GM18519 (cell line): ENCODE measurements at regions not wholly inside any gene's neighbourhood (a gene's known extent, or its start where the extent isn't known, plus 50 kb on each side); places are given as distances from the start of the nearest gene placed in this dataset.
"Not testable (repeated sequence)": the region's sequence is repeated elsewhere in the genome, so short reads cannot be mapped to it uniquely, and the experiment has no call there.

Experiments
- ATAC-seq: cut with Tn5 transposase; IDR thresholded peaks from one replicate; pipeline ENCODE4 v1.9.1; 2021; ENCODE audit warnings: mild to moderate bottlenecking, moderate library complexity; ENCODE audit not compliant: unreplicated experiment, low FRiP score

DNA sequence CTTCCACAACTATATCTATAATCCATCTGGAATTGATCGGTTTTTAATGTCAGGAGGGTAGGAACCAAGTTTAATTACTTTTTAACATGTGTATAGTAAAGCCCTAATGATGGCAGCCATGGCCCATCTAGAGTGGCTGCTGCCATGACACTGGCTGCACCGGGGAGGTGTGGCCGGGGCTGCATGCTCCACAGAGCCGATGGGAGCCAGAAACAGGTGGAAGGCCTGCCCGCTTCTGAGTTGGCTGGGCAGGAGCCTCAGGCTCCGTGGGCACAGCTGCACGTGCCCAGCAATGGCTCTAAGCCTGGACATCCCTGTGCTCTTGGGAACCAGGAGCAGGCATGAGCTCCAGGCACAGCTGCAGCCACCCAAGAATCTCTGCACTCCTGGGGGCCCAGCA is 73.0 kb downstream of the GBP6 start:
- no peak for ATAC-seq

DNA sequence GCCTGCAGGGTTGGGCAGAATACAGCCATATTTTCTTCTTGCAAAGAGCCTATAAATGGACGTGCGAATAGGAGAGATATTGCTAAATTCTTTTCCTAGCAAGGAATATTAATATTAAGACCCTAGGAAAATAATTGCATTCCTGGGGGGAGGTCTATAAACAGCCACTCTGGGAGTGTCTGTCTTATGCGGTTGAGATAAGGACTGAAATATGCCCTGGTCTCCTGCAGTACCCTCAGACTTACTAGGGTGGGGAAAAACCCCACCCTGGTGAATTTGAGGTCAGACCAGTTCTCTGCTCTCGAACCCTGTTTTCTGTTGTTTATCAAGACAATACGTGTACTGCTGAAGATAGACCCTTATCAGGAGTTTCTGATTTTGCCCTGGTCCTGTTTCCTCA is 74.4 kb downstream of the GBP6 start:
- ATAC-seq, result not testable (repeated sequence)

DNA sequence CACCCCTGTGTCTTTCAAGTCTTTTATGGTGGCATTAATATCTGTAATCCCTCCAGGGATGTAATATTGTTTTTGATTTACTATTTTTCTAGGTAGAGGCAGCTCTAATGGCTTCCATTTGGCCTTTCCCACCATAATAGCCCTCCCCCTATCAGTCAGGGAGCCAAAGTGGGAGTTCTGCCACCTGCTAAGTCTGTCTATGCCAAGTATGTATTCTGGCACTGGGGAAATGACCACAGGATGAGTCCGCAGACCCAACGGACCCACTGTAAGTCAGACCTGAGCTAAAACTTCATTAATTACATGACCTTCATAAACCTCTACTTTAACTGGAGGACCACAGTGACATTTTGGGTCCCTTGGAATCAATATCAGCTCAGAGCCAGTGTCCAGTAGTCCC is 77.1 kb downstream of the GBP6 start:
- ATAC-seq, result no peak

DNA sequence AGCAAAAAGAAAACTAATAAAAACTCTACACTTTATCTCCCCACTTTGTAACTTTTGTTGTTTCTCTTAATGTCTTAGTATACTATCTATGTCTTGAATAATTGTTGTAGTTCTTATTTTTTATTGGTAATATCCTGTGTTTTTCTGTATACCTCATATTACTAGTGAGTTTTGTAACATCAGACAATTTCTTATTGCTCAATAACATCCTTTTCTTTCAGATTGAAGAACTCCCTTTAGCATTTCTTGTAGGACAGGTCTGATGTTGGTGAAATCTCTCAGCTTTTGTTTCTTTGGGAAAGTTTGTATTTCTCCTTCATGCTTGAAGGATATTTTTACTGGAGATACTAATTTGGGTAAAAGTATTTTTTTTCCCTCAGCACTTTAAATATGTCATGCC is 79.8 kb upstream of the LRRC8B start:
- no peak for ATAC-seq

DNA sequence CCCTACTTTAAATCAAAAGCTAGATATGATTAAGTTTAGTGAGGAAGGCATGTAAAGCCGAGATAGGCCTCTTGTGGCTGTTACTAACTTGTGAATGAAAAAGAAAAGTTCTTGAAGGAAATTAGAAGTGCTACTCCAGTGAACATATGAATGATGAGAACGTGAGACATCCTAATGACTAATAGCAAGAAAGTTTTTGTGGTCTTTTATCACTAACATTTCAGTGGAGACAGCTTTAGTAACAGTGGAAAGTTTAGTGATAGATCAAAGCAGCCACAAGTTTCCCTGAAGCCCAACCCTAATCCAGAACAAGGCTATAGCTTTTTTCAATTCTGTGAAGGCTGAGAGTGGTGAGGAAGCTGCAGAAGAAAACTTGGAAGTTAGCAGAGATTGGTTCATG is 73.6 kb upstream of the LRRC8B start:
- peak; percentile 52 for ATAC-seq

DNA sequence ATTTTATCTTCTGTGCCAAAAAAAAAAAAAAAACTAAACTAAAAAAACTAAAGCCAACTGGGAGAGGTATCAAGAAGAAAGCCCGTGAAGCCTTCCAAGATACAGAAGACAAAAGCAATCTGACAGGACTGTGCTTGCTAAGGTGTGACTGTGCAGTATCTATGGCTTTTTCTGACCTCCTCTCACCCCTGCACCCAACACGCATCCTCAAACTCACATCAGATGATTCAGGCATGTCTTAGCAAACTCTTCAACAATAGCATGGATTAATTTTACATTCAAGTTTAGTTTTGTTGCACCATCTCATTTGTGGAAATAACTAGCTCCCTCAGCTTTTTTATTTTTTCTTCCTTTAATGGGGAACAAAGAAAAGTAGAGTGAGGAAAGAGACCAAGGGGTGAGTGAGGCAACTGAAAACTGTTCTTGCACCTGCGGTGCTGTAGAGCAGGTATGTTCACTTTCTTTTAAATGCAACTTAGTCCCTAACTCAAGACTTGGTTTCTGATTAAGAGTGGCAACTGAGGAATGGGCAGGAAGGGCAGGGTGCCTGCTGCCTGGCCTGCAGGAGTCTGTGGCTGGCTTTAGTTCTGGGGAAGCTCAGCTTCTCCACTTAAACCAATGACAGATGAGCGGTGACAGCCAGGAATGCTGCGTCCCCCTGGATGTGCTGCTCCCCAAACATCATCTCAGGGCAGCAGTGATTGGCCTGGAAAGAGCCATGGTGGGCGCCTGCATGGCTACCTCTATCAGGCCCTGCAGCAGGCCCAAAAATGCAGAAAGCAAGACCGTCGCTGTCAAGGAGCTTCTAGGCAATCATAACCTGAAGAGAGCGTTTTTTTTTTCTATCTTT is 71.3 kb upstream of the LRRC8B start:
- ATAC-seq, result no peak

DNA sequence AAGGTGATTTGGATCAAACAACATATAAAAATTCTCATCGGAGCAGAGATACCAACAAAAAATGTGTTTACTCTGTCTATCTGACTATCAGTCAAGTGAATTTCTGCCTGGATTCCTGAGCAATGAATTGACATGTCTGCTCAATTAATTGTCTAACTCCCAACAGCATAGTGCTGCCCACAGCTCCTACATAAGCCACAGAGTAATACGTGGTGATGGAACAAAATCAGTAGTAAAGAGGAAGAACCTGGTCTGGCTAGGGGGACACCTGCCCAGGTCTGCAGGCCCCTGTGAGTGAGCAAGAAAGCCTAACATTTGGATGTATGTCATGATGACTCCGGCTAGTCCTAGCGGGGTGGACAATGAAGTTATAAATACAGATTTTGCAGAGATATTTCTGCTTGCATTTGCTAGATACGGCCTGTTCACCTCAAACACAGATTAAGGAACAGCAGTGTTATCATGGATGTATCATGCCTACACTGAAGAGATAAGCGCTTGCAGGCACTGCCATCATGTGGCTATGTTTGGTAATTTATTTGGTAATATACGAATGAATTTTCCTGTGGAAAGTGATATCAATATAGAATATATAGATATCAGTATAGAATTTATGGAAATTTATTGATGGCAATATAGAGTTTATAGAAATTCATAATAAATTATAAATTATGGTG is 69.6 kb upstream of the LRRC8B start:
- no peak for ATAC-seq

DNA sequence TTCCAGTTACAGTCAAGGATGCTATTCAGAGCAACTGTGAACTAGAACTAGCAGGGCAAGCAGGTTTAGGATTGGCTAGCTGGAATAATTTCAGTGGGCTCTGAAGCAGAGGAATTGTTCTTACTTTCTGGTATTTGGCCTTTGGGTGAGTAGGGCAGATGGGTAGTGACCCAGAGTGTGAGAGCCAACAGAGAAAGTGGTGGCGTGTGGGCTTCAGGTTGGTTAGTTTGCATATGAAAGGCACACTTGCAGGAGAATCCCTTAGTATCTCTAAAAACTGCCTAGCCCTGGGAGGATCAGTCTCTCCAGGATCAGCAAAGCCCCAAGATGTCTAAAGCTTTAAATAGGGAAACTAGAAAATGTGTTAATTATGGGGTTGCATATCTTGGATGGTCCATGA is 67.6 kb upstream of the LRRC8B start:
- no peak for ATAC-seq

DNA sequence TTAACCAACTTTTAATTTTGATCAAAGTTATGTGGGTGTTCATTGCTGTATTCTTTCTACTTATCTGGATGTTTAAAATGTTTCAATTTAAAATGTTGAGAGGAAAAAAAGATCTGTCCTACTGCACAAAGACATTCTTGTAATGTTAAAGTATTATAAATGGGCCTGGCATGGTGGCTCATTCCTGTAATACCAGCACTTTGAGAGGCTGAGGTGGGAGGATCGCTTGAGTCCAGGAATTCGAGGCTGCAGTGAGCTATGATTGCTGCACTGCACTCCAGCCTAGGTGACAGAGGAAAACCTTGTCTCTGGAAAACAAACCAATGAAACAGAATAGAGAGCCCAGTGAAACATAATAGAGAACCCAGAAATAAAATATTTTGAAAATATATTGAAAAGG is 65.5 kb upstream of the LRRC8B start:
- ATAC-seq, result no peak

DNA sequence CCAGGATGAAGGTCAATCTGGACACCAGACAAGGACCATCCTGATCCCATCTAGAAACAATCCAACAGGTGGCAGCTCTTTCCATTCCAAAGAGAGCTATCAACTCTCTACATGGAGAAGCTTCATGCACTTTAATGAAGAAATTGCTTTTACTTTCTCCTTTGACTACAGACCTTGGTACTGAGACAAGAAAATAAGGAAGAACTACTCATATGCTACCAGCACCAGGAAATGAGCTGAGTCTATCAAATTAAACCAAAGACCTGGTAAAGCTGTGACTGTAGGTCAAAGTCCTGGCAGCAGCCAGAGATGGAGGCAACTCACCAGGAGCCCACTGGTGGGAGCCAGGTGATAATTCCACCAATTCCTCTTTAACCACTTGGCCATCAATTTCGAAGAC is 64.3 kb upstream of the LRRC8B start:
- no peak for ATAC-seq

DNA sequence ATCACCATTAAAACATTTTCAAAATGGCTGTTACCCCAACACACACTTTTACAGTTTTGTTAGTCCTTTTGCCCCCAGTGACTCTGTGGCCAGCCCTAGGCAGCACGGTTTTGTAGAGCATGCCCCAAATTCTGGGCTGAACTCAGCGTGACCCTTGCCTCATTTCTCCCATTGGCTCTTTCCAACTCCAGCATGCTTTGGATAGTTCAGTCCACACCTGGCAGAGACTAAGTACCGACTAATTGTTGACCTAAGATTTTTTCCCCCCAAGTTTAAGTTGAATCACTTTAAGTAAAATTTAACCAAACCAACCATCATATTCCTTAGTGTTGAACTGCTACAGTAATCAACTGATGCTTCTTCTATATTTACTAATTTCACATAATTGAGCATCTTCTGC is 62.4 kb upstream of the LRRC8B start:
- ATAC-seq, result no peak

DNA sequence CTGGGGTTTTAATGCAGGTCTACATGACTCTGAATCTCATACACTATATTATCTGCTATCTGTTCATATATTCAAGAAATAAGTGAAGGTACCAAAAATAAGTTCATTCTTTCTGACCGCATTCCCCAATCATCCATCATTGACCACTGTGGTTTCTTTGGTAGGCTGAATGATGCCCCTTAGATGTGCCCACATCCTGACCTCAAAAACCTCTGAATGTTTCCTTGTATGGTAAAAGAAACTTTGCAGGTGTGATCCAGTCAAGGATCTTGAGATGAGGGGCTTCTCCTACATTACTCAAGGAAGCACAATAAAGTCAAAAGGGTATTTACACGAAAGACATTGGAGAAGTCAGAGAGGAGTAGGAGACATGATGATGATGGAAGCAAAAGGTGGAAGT is 60.6 kb upstream of the LRRC8B start:
- no peak for ATAC-seq

DNA sequence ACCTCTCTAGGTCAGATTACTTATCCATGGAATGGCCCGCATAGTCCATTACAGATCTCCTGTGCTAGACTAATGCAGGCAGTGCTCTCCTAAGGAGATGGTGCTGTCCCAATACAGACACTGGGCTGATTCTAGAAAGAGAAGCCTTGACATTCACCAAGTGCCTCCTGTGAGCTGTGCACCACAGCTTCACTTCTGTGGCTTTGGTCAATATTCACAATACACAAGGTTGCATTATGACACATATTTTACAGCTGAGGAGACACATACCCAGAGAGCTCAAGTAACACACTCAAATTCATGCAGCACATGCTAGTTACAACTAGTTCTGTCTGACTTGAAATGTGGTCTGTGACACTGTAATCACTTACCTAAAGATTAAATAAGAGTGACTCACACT is 59.4 kb upstream of the LRRC8B start:
- ATAC-seq, result peak; percentile 79

DNA sequence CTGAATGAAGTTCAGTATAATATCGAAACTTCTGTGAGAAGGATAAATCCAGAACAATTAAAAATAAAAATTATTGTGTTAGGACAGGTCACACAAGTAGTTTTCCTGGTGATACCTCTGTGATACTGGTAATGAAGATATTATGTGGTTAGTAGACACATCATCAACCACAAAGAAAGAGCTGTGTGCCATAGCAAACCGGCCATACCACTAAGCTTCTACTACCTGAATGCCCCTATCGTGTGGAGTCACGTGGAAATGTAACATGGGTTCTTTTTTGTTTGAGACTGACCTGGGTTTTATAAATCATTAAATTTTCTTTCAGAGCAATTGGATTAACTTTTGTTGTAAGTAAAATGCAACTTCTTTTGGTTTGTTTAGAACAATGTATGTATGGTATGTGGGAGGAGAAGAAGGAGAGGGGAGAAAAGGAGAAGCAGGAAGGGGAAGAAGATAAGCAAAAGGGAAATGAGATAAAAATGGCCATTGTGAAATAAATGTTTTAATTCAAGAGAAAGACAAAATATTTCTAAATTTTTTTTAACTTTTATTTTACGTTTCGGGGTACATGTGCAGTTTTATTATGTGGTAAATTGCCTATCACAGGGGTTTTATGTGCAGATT is 58.2 kb upstream of the LRRC8B start:
- ATAC-seq, result no peak

DNA sequence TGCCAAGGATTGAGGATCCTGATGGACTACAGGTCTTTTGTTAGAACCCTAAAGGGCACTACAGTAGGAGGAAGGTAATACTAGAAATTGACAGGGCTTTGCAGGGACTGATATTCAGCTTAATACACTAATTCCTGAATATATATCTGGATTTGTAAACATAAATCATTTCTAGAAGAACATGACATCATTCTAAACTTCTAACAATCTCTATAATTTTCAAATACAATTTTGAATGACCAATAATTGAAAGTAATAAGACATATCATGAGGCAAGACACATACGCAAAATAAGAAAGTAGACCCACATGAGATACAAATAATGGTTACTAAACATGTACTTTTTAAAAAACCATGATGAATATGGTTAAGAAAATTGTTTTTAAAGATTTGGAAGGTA is 52.4 kb upstream of the LRRC8B start:
- no peak for ATAC-seq

DNA sequence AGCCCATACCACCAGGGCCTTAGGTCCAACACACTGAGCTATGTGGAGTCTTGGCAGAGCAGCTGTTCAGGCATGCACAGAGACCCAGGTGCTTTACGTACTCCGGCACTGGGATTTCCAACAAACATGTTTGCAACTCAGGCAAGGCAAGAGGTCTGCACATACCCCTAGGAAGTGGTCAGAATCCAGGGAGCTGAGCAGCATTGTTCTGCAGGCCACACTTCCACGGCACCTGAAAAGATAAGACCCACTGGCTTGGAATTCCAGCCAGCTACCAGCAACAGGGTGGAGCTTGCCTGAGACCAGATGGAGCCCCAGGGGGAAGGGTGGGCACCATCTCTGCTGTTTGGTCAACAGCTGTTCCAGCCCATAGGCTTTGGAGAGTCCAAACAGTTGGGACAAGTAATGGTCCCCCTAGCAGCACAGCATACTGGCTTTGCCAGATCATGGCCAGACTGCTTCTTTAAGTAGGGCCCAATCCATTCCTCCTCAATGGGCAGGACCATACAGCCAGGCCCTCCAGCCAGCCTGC is 51.7 kb upstream of the LRRC8B start:
- no peak for ATAC-seq
